ENCODE measurements at regions not wholly inside any gene's neighbourhood (a gene's known extent, or its start where the extent isn't known, plus 50 kb on each side); places are given as distances from the start of the nearest gene placed in this dataset.
A peak's percentile ranks its signal among the peaks of the same experiment; 100 is the strongest.

- Histone ChIP-seq H3K36me3 (ENCODE audit: insufficient read depth, low read length) (no peaks in the 10 kb centered on the region), H3K27ac (ENCODE audit: low read depth, low read length) (no peak overlapping the region), H3K79me2 (ENCODE audit: control insufficient read depth, insufficient read depth, low read length, unreplicated experiment) (no peaks in the 10 kb centered on the region), H3K4me3 (ENCODE audit: low read depth, low read length) (no peak overlapping the region), H3K27me3 (ENCODE audit: insufficient read depth, low read length) (no peaks in the 10 kb centered on the region), H2AFZ (ENCODE audit: low read length, unreplicated experiment) (no peak overlapping the region), H3K4me1 (ENCODE audit: control insufficient read depth, insufficient read depth, low read length, unreplicated experiment) (peaks cover 3% of the 10 kb centered on the region)
Measured at GRCh38 chr21:25385341-25385740, 221.9 kb downstream of the MRPL39 start.

DNA sequence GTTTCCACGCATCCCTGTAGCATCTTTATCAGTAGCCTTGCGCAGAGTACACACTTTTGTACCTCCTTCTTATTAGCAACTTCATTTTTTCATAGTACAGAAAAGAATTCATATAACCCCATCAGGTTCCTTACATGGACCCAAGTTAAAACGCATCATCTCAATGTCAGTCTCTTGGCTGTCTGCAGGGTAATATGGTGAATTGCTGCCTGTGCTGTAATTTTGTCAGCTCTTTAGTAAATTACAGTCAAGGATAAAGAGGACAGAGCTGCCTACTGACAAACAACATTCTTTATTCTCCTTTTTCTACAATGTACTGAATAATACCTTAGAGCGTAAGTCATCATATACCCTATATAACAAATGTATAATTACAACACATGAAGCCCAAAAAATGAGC, 222.5 kb downstream of the MRPL39 start:
- Histone ChIP-seq H3K27me3 (ENCODE audit: insufficient read depth, low read length) (no peaks in the 10 kb centered on the region), H3K4me1 (ENCODE audit: control insufficient read depth, insufficient read depth, low read length, unreplicated experiment) (peaks cover 3% of the 10 kb centered on the region), H3K36me3 (ENCODE audit: insufficient read depth, low read length) (no peaks in the 10 kb centered on the region), H2AFZ (ENCODE audit: low read length, unreplicated experiment) (no peak overlapping the region), H3K79me2 (ENCODE audit: control insufficient read depth, insufficient read depth, low read length, unreplicated experiment) (no peaks in the 10 kb centered on the region), H3K4me3 (ENCODE audit: low read depth, low read length) (no peak overlapping the region), H3K27ac (ENCODE audit: low read depth, low read length) (no peak overlapping the region)

DNA sequence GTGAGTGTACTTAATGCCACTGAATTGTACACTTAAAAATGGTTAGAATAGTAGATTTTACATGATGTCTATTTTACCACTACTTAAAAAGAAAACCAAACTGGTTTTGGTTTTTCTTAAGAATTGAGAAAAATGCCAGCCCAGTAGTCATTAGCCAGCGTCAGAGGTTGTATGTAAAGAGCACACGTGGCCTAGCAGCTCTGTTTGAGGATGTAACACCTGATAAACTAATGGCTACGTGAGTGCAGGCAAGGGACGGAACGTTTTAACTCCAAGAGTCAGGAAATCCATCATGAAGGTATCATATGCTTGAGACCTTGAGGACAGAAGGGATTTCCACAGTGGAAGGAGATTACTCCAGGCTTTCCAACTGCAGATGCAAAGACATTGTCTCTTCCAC, 223.7 kb downstream of the MRPL39 start:
- Histone ChIP-seq H3K36me3 (ENCODE audit: insufficient read depth, low read length) (no peaks in the 10 kb centered on the region), H2AFZ (ENCODE audit: low read length, unreplicated experiment) (no peak overlapping the region), H3K27ac (ENCODE audit: low read depth, low read length) (no peak overlapping the region)

DNA sequence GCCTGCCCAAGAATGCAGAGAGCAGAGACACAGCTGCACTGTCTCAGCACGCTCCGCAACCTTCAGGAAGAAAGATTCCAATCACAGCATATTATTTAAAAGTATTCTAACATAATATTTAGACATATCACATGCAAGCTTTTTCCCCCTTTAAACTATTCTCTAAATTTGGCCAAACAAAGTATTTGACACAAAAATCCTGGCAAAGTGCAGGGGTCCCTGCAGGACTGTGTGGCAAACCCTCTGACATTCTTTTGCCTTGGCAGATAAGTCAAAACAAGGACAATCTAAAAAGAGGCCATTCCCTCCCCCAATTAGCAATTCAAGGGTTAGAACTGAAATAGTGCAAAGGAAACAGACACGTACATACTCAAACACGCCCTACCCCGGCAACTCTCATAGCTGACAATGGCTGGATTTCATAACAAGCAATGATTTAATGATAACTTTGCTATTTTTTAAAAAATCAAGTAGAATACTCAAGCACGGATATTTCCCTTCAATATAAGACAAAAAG, 225.3 kb downstream of the MRPL39 start:
- H3K4me3 ChIP-seq (ENCODE audit: low read depth, low read length): no peak overlapping the region
- no peaks in the 10 kb centered on the region for H3K36me3 ChIP-seq (ENCODE audit: insufficient read depth, low read length)
- no peak overlapping the region for H2AFZ ChIP-seq (ENCODE audit: low read length, unreplicated experiment)
- H3K79me2 ChIP-seq (ENCODE audit: control insufficient read depth, insufficient read depth, low read length, unreplicated experiment): no peaks in the 10 kb centered on the region
- H3K4me1 ChIP-seq (ENCODE audit: control insufficient read depth, insufficient read depth, low read length, unreplicated experiment): peaks cover 3% of the 10 kb centered on the region
- no peaks in the 10 kb centered on the region for H3K27me3 ChIP-seq (ENCODE audit: insufficient read depth, low read length)
- H3K27ac ChIP-seq (ENCODE audit: low read depth, low read length): no peak overlapping the region

More for the DNA sequence above, 223.7 kb downstream of the MRPL39 start:
- Histone ChIP-seq H3K4me1 (ENCODE audit: control insufficient read depth, insufficient read depth, low read length, unreplicated experiment) (peaks cover 3% of the 10 kb centered on the region), H3K4me3 (ENCODE audit: low read depth, low read length) (no peak overlapping the region), H3K27me3 (ENCODE audit: insufficient read depth, low read length) (no peaks in the 10 kb centered on the region), H3K79me2 (ENCODE audit: control insufficient read depth, insufficient read depth, low read length, unreplicated experiment) (no peaks in the 10 kb centered on the region)

- Histone ChIP-seq H3K79me2 (ENCODE audit: control insufficient read depth, insufficient read depth, low read length, unreplicated experiment) (no peaks in the 10 kb centered on the region), H3K4me1 (ENCODE audit: control insufficient read depth, insufficient read depth, low read length, unreplicated experiment) (peaks cover 17% of the 10 kb centered on the region), H3K36me3 (ENCODE audit: insufficient read depth, low read length) (no peaks in the 10 kb centered on the region), H2AFZ (ENCODE audit: low read length, unreplicated experiment) (no peak overlapping the region), H3K27me3 (ENCODE audit: insufficient read depth, low read length) (no peaks in the 10 kb centered on the region), H3K4me3 (ENCODE audit: low read depth, low read length) (peak overlapping the region; percentile 55), H3K27ac (ENCODE audit: low read depth, low read length) (peak overlapping the region; percentile 48)
Measured at GRCh38 chr21:25375675-25376074, 231.6 kb downstream of the MRPL39 start.

DNA sequence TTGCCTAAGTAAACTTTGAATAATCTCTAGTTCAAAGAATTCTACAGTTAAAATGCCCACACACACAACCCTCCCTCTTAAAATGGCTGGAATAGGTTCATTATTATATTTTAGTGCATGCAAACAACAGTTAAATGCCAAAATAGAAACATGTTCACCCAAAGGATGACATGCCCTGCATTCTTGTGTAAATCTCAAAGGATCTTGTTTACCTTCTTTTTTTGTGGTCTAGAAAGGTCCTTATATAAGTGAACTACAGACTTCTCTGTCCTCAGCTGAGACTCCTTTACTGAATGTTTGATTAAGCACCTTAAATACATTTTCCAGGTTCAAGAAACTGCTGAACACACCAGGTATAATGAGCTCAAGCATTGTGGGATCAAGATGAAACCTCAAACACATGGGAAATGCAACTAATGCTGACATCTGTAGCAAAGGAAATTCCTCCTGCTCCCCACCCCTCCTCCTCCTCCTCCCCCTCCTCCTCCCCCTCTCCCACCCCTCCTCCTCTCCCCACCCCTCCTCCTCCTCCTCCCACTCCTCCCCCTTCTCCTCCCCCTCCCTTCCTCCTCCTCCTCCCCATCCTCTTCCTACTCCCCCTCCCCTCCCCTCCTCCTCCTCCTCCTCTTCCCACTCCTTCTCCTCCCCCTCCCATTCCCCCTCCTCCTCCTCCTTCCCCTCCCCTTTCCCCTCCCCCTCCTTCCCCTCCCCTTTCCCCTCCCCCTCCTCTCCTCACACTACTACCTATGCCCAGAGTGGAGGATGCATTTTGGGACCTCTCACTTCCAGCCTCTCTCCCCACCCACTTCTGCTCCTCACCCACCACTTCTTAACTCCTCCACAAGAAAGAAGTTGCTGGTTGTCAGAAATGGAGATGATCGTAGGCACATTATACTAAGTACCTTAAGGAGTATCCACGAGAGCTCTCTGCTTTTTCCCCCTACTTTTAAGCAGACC, 233.9 kb downstream of the MRPL39 start:
- Histone ChIP-seq H3K4me3 (ENCODE audit: low read depth, low read length) (no peak overlapping the region), H3K36me3 (ENCODE audit: insufficient read depth, low read length) (no peaks in the 10 kb centered on the region), H3K4me1 (ENCODE audit: control insufficient read depth, insufficient read depth, low read length, unreplicated experiment) (peaks cover 30% of the 10 kb centered on the region), H2AFZ (ENCODE audit: low read length, unreplicated experiment) (no peak overlapping the region), H3K27me3 (ENCODE audit: insufficient read depth, low read length) (no peaks in the 10 kb centered on the region), H3K27ac (ENCODE audit: low read depth, low read length) (no peak overlapping the region), H3K79me2 (ENCODE audit: control insufficient read depth, insufficient read depth, low read length, unreplicated experiment) (no peaks in the 10 kb centered on the region)

- peaks cover 30% of the 10 kb centered on the region for H3K4me1 ChIP-seq (ENCODE audit: control insufficient read depth, insufficient read depth, low read length, unreplicated experiment)
- H2AFZ ChIP-seq (ENCODE audit: low read length, unreplicated experiment): no peak overlapping the region
- no peaks in the 10 kb centered on the region for H3K79me2 ChIP-seq (ENCODE audit: control insufficient read depth, insufficient read depth, low read length, unreplicated experiment)
- no peak overlapping the region for H3K4me3 ChIP-seq (ENCODE audit: low read depth, low read length)
- H3K27ac ChIP-seq (ENCODE audit: low read depth, low read length): no peak overlapping the region
- no peaks in the 10 kb centered on the region for H3K27me3 ChIP-seq (ENCODE audit: insufficient read depth, low read length)
- no peaks in the 10 kb centered on the region for H3K36me3 ChIP-seq (ENCODE audit: insufficient read depth, low read length)
Measured at GRCh38 chr21:25371841-25372425, 235.3 kb downstream of the MRPL39 start.

DNA sequence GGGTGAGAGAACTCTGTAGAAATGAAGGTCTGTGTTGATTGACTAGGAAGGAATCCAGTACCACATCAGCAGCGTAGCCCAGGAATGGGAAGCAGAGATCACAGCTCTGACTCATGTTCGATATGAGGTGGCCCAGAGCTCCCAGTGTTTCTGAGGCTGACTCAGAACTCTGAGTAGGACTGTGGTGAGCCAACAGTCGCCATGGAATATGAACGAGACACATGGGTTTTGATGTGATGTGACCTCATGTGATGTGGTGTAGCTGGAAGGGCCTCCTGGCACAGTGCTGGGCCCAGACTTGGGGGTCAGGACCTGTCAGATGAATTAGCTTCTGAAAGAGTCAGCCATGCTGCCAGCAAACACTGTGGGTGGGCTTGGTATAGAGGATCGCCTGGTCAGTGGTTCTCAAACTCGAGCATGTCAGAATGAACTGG, 237.0 kb downstream of the MRPL39 start:
- Histone ChIP-seq H3K27me3 (ENCODE audit: insufficient read depth, low read length) (no peaks in the 10 kb centered on the region), H3K27ac (ENCODE audit: low read depth, low read length) (peak overlapping the region; percentile 88), H3K4me1 (ENCODE audit: control insufficient read depth, insufficient read depth, low read length, unreplicated experiment) (peaks cover 34% of the 10 kb centered on the region), H3K4me3 (ENCODE audit: low read depth, low read length) (peak overlapping the region; percentile 41; the same call in 1 of the 2 replicates), H3K79me2 (ENCODE audit: control insufficient read depth, insufficient read depth, low read length, unreplicated experiment) (no peaks in the 10 kb centered on the region), H3K36me3 (ENCODE audit: insufficient read depth, low read length) (no peaks in the 10 kb centered on the region), H2AFZ (ENCODE audit: low read length, unreplicated experiment) (no peak overlapping the region)

DNA sequence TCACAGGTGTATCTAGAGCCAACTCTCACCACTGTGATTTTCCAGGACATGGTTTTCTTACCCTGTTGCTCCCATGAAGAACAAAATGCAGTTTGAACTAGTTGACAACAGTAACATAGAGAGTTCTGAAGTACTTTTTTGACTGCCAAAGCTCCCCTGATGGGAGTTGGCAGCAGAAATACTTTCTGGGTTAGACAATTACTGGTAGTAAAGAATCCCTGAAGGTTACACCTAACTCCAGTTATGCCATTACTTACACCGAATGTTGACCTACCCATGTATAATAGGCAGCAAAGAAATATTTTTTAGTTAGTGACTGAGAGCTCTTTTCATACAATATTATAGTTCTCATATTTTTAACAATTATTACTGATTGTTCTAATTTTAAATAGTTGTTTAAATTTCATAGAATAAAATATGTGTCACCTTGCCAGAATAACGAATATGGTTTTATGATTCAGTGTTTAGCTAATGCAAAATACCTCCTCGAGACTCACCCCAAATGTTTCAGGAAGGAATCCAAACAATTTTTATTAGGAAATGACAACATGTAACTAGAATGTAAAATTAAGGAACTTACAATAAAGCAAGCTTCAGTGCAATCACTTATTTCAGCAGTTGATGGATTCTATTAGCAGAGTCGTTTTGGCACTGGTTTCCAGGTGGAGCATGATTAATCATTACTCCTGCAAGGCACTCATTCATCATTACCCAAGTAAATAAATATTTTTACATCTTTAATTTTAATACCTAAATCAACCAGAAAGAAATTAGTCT, 237.6 kb downstream of the MRPL39 start:
- Histone ChIP-seq H3K79me2 (ENCODE audit: control insufficient read depth, insufficient read depth, low read length, unreplicated experiment) (no peaks in the 10 kb centered on the region), H2AFZ (ENCODE audit: low read length, unreplicated experiment) (peak overlapping the region; percentile 49), H3K4me1 (ENCODE audit: control insufficient read depth, insufficient read depth, low read length, unreplicated experiment) (peaks cover 32% of the 10 kb centered on the region), H3K4me3 (ENCODE audit: low read depth, low read length) (peak overlapping the region; percentile 41), H3K27me3 (ENCODE audit: insufficient read depth, low read length) (no peaks in the 10 kb centered on the region), H3K27ac (ENCODE audit: low read depth, low read length) (peak overlapping the region; percentile 88), H3K36me3 (ENCODE audit: insufficient read depth, low read length) (no peaks in the 10 kb centered on the region)

- H2AFZ ChIP-seq (ENCODE audit: low read length, unreplicated experiment): no peak overlapping the region
- H3K27ac ChIP-seq (ENCODE audit: low read depth, low read length): peak overlapping the region; percentile 88; the same call in 1 of the 2 replicates
- H3K4me3 ChIP-seq (ENCODE audit: low read depth, low read length): no peak overlapping the region
- H3K27me3 ChIP-seq (ENCODE audit: insufficient read depth, low read length): no peaks in the 10 kb centered on the region
- no peaks in the 10 kb centered on the region for H3K79me2 ChIP-seq (ENCODE audit: control insufficient read depth, insufficient read depth, low read length, unreplicated experiment)
- H3K36me3 ChIP-seq (ENCODE audit: insufficient read depth, low read length): no peaks in the 10 kb centered on the region
- H3K4me1 ChIP-seq (ENCODE audit: control insufficient read depth, insufficient read depth, low read length, unreplicated experiment): peaks cover 32% of the 10 kb centered on the region
Measured at GRCh38 chr21:25368531-25368930, 238.8 kb downstream of the MRPL39 start.

Measured in ACC112 (cell line).